ENCODE measurements at regions not wholly inside any gene's neighbourhood (a gene's known extent, or its start where the extent isn't known, plus 50 kb on each side); places are given as distances from the start of the nearest gene placed in this dataset.

DNA sequence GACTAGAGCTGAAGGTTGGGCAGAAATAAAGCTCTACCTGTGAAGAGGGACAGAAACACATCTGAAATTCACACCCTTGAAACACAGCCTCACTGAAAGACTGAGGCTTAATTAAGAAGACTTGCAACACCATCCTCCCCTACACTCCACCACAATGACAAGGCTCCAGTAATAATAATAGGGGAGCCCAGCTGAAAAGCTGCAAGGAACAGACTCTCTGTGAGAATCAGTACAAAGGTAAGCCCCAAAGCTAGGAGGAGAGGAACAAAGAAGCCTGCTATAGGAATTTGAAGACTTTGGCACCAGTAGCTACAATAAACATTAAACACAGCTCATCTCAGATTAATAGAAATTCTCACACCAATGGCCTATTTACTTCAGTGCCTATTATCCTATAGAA is 176.9 kb downstream of the FAT3 start:
- no peaks in the 10 kb centered on the region for H3K36me3 ChIP-seq
- H3K4me3 ChIP-seq, result no peak overlapping the region
- H3K4me1 ChIP-seq, result no peaks in the 10 kb centered on the region
- H3K9me3 ChIP-seq, result no peaks in the 10 kb centered on the region
- TF ChIP-seq POLR2A (IDR thresholded peaks at IDR 0.05), result no peak
- no peak for TF ChIP-seq EP300 (IDR thresholded peaks at IDR 0.05)
- TF ChIP-seq, protein P1, sequence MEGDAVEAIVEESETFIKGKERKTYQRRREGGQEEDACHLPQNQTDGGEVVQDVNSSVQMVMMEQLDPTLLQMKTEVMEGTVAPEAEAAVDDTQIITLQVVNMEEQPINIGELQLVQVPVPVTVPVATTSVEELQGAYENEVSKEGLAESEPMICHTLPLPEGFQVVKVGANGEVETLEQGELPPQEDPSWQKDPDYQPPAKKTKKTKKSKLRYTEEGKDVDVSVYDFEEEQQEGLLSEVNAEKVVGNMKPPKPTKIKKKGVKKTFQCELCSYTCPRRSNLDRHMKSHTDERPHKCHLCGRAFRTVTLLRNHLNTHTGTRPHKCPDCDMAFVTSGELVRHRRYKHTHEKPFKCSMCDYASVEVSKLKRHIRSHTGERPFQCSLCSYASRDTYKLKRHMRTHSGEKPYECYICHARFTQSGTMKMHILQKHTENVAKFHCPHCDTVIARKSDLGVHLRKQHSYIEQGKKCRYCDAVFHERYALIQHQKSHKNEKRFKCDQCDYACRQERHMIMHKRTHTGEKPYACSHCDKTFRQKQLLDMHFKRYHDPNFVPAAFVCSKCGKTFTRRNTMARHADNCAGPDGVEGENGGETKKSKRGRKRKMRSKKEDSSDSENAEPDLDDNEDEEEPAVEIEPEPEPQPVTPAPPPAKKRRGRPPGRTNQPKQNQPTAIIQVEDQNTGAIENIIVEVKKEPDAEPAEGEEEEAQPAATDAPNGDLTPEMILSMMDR (IDR thresholded peaks at IDR 0.05), result no peak
- H3K27me3 ChIP-seq, result no peaks in the 10 kb centered on the region
- DNase-seq (ENCODE audit: low spot score in 2 of 2), result no peak
- no peak overlapping the region for H3K27ac ChIP-seq

GRCh38 chr11:92406472-92406871 is 181.9 kb downstream of the FAT3 start:
- no peak for DNase-seq (ENCODE audit: low spot score in 2 of 2)
- Histone ChIP-seq H3K27me3 (no peaks in the 10 kb centered on the region), H3K4me1 (no peaks in the 10 kb centered on the region), H3K27ac (no peak overlapping the region), H3K36me3 (no peaks in the 10 kb centered on the region), H3K9me3 (no peaks in the 10 kb centered on the region), H3K4me3 (no peak overlapping the region)
- 85 to 87% methylated on average over 2 of the region's 2 CpGs for WGBS, 2 donors
- TF ChIP-seq EP300 (IDR thresholded peaks at IDR 0.05), result no peak
- TF ChIP-seq, protein P1 (IDR thresholded peaks at IDR 0.05), result no peak
- TF ChIP-seq POLR2A (IDR thresholded peaks at IDR 0.05), result no peak

GRCh38 chr11:92409355-92409754 is 184.7 kb downstream of the FAT3 start:
- no peaks in the 10 kb centered on the region for H3K4me1 ChIP-seq
- TF ChIP-seq EP300 (IDR thresholded peaks at IDR 0.05), result no peak
- TF ChIP-seq, protein P1 (IDR thresholded peaks at IDR 0.05), result no peak
- TF ChIP-seq POLR2A (IDR thresholded peaks at IDR 0.05), result no peak
- no peak overlapping the region for H3K4me3 ChIP-seq
- 63 to 65% methylated on average over 3 of the region's 3 CpGs for WGBS, 2 donors
- DNase-seq (ENCODE audit: low spot score in 2 of 2), result no peak
- H3K36me3 ChIP-seq, result no peaks in the 10 kb centered on the region
- no peaks in the 10 kb centered on the region for H3K9me3 ChIP-seq
- H3K27me3 ChIP-seq, result no peaks in the 10 kb centered on the region
- no peak overlapping the region for H3K27ac ChIP-seq

DNA sequence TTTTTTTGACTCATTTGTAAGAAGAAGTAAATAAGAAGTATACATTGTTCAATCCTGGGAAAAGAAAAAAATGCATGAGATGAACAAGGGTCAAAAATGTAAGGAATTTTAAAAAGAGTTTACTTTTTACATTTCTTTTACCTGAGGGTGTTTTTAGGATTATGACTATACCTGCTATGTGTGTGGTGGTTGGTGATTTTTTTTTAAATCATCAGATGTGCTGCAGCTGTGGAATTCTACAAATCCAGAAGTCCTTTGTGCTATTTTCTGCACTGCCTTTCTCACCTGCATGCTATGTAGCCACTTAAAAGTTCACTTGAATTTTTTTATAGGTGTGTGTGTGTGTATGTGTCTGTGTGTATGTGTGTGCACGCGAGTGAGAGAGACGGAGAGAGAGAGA is 185.3 kb downstream of the FAT3 start:
- WGBS, 2 donors, result 83% methylated on average over 3 of the region's 3 CpGs
- no peaks in the 10 kb centered on the region for H3K27me3 ChIP-seq
- no peaks in the 10 kb centered on the region for H3K9me3 ChIP-seq
- H3K4me3 ChIP-seq, result no peak overlapping the region
- H3K4me1 ChIP-seq, result no peaks in the 10 kb centered on the region
- no peak overlapping the region for H3K27ac ChIP-seq
- H3K36me3 ChIP-seq, result no peaks in the 10 kb centered on the region
- no peak for TF ChIP-seq POLR2A (IDR thresholded peaks at IDR 0.05)
- no peak for TF ChIP-seq EP300 (IDR thresholded peaks at IDR 0.05)
- TF ChIP-seq, protein P1 (IDR thresholded peaks at IDR 0.05), result no peak
- no peak for DNase-seq (ENCODE audit: low spot score in 2 of 2)

DNA sequence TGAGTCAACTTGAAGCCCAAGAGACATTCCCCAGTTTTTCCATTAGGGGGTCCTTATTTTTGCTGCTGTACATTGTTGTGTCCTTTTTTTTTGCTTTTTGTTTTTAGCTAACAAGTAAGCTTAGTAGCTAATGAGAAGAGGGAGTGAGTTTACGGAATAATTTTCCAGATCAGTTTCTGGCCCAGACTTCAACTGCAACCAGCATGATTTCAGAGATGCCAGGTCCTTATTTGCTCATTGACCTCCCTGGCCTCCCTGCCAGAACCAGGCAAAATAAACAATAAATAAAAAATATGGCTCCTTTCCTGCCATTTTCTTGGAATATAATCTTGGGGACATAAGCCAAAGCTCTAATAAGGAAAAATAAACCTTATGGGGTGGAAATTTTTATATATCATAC is 185.9 kb downstream of the FAT3 start:
- Histone ChIP-seq H3K4me1 (no peaks in the 10 kb centered on the region), H3K27ac (no peak overlapping the region), H3K36me3 (no peaks in the 10 kb centered on the region), H3K4me3 (no peak overlapping the region), H3K27me3 (no peaks in the 10 kb centered on the region), H3K9me3 (no peaks in the 10 kb centered on the region)
- TF ChIP-seq POLR2A (IDR thresholded peaks at IDR 0.05), result no peak
- TF ChIP-seq, protein P1 (IDR thresholded peaks at IDR 0.05), result no peak
- no peak for TF ChIP-seq EP300 (IDR thresholded peaks at IDR 0.05)
- no peak for DNase-seq (ENCODE audit: low spot score in 2 of 2)
- 72 to 73% methylated on average over 1 of the region's 1 CpG for WGBS, 2 donors
